MCF 10A (cell line): ENCODE measurements at regions not wholly inside any gene's neighbourhood (a gene's known extent, or its start where the extent isn't known, plus 50 kb on each side); places are given as distances from the start of the nearest gene placed in this dataset.

Experiments
- BruUV-seq: library from RNA; stranded (reverse); fragments of 400-500 nt; replicated peaks from 2 replicates; lab custom pipeline; 2021; lab: Mats Ljungman, UMichigan
- CTCF ChIA-PET: fragments of 300-600 bp; sonication (Branson Sonifier 250); formaldehyde crosslinking; extraction: SDS; loops from one replicate; lab custom pipeline; 2021; ENCODE audit warnings: antibody characterized with exemption, inconsistent platforms; lab: Yijun Ruan, JAX
- POLR2A ChIA-PET: fragments of 300-600, 350-650 bp; sonication (Branson Sonifier 250); formaldehyde crosslinking; extraction: SDS; loops from one replicate; lab custom pipeline; 2020; ENCODE audit warnings: antibody characterized with exemption, inconsistent platforms; lab: Yijun Ruan, JAX
- DNase-seq: peaks from one replicate; pipeline ENCODE4 v3.0.0-alpha.2; 2018; ENCODE audit not compliant: unreplicated experiment
- H3K27ac Mint-ChIP-seq: one replicate; pipeline ENCODE4 v1.8.0; 2022; ENCODE audit warnings: mild to moderate bottlenecking, low read depth, mixed read lengths; ENCODE audit not compliant: unreplicated experiment
- H3K27me3 Mint-ChIP-seq: one replicate; pipeline ENCODE4 v1.8.0; 2022; ENCODE audit warnings: mixed read lengths; ENCODE audit not compliant: insufficient read depth, unreplicated experiment
- H3K36me3 Mint-ChIP-seq: one replicate; pipeline ENCODE4 v1.8.0; 2022; ENCODE audit warnings: mild to moderate bottlenecking, moderate library complexity, mixed read lengths; ENCODE audit not compliant: insufficient read depth, unreplicated experiment
- H3K4me1 Mint-ChIP-seq: one replicate; pipeline ENCODE4 v1.8.0; 2022; ENCODE audit warnings: mixed read lengths; ENCODE audit not compliant: insufficient read depth, unreplicated experiment
- H3K4me3 Mint-ChIP-seq: one replicate; pipeline ENCODE4 v1.8.0; 2022; ENCODE audit warnings: mild to moderate bottlenecking, moderate library complexity, mixed read lengths; ENCODE audit not compliant: unreplicated experiment
- H3K9me3 Mint-ChIP-seq: one replicate; pipeline ENCODE4 v1.8.0; 2022; ENCODE audit warnings: mixed read lengths; ENCODE audit not compliant: unreplicated experiment
- CTCF ChIP-seq: fragments of 200-600 bp; IDR thresholded peaks from one replicate; pipeline ENCODE4 v1.8.0; 2022; ENCODE audit warnings: antibody characterized with exemption, mild to moderate bottlenecking; ENCODE audit not compliant: unreplicated experiment
- intact Hi-C: fragments of 100-400 bp; cut with micrococcal nuclease; formaldehyde crosslinking; loops from 2 replicates; pipeline ENCODE4 v1.14.1; 2022

GRCh38 chr2:128753800-128754199 lies 435.1 kb upstream of the HS6ST1 start:
- no peaks in the 10 kb centered on the region for H3K9me3 Mint-ChIP-seq
- intact Hi-C loops: loop anchor here (10.0 kb wide), 1 partner anchor 1171 kb away; no protein-coding TSS in a partner anchor
- ChIA-PET CTCF (interaction anchor here (0.6 to 2.7 kb wide), 8 partner anchors 8 to 431 kb away, joined by 3 to 11 read pairs (median 4); no protein-coding TSS in a partner anchor), POLR2A (no interaction called here)
- H3K27ac Mint-ChIP-seq: no peak overlapping the region
- H3K27me3 Mint-ChIP-seq: no peaks in the 10 kb centered on the region
- H3K4me1 Mint-ChIP-seq: peaks cover 5% of the 10 kb centered on the region
- TF ChIP-seq CTCF: no peak
- no peak overlapping the region for H3K4me3 Mint-ChIP-seq
- DNase-seq: no peak
- no TSS peak for BruUV-seq
- H3K36me3 Mint-ChIP-seq: peaks cover 4% of the 10 kb centered on the region

GRCh38 chr2:128754246-128754724 lies 435.6 kb upstream of the HS6ST1 start:
- no TSS peak for BruUV-seq
- intact Hi-C loops: loop anchor here (10.0 kb wide), 1 partner anchor 1171 kb away; no protein-coding TSS in a partner anchor
- no peak for DNase-seq
- Mint-ChIP-seq H3K4me1 (peaks cover 5% of the 10 kb centered on the region), H3K4me3 (no peak overlapping the region), H3K9me3 (no peaks in the 10 kb centered on the region), H3K27ac (no peak overlapping the region), H3K27me3 (no peaks in the 10 kb centered on the region), H3K36me3 (peaks cover 4% of the 10 kb centered on the region)
- POLR2A ChIA-PET: no interaction called here
- TF ChIP-seq CTCF: no peak
- CTCF ChIA-PET: interaction anchor here (0.6 to 2.7 kb wide), 10 partner anchors 9 to 655 kb away, joined by 3 to 11 read pairs (median 3); no protein-coding TSS in a partner anchor

- peaks cover 5% of the 10 kb centered on the region for H3K4me1 Mint-ChIP-seq
Observed at GRCh38 chr2:128755695-128756364, 437.2 kb upstream of the HS6ST1 start.

More at GRCh38 chr2:128755695-128756364, 437.2 kb upstream of the HS6ST1 start:
- Mint-ChIP-seq H3K27ac (no peak overlapping the region), H3K9me3 (no peaks in the 10 kb centered on the region), H3K4me3 (no peak overlapping the region), H3K36me3 (no peaks in the 10 kb centered on the region), H3K27me3 (no peaks in the 10 kb centered on the region)
- BruUV-seq: no TSS peak
- intact Hi-C loops: loop anchor here (5.0 to 10.0 kb wide), 2 partner anchors 496 to 1169 kb away; no protein-coding TSS in a partner anchor
- ChIA-PET POLR2A (no interaction called here), CTCF (interaction anchor here (0.5 to 2.7 kb wide), 25 partner anchors 8 to 1138 kb away, joined by 3 to 11 read pairs (median 3); no protein-coding TSS in a partner anchor)
- TF ChIP-seq CTCF: no peak
- no peak for DNase-seq
